Erythroblast (primary cell): ENCODE measurements at regions not wholly inside any gene's neighbourhood (a gene's known extent, or its start where the extent isn't known, plus 50 kb on each side); places are given as distances from the start of the nearest gene placed in this dataset.

Experiments used
- GATA1 ChIP-seq: IDR thresholded peaks from 2 replicates; pipeline ENCODE4 v1.6.1; 2011; ENCODE audit warnings: low read depth, mild to moderate bottlenecking, control low read depth, low read length, moderate library complexity
- POLR2A ChIP-seq: IDR thresholded peaks from 2 replicates; pipeline ENCODE4 v1.6.1; 2011; ENCODE audit warnings: mild to moderate bottlenecking, low read length

GRCh38 chr7:47047384-47047783 is 534.5 kb downstream of the TNS3 start:
- TF ChIP-seq POLR2A (no peak), GATA1 (no peak)
